RKO (cell line): ENCODE measurements at regions not wholly inside any gene's neighbourhood (a gene's known extent, or its start where the extent isn't known, plus 50 kb on each side); places are given as distances from the start of the nearest gene placed in this dataset.

ENCODE experiments used
- DNase-seq: peaks from one replicate; pipeline ENCODE4 v3.0.0-alpha.2; 2016; ENCODE audit warnings: low spot score

DNA sequence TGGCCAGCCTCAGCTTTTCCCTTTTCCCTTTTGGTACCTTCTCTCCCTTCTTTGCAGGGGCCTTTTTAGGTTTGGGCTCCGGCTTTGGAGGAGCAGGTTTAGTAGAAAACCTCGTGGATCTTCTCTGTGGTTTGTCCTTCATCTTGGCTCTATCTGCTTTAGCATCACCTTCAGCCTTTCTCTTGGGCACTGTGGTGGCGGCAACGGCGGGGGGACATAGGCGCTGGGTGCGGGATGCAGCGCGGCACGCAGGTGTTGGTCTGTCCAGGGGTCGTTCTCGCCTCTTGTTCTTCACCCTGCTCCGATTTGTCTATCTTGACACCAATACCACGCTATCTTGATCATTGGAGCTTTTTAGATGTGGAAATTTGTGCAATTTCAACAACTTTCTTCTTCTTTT is 64.5 kb upstream of the SMAD3 start:
- DNase-seq: no peak

DNA sequence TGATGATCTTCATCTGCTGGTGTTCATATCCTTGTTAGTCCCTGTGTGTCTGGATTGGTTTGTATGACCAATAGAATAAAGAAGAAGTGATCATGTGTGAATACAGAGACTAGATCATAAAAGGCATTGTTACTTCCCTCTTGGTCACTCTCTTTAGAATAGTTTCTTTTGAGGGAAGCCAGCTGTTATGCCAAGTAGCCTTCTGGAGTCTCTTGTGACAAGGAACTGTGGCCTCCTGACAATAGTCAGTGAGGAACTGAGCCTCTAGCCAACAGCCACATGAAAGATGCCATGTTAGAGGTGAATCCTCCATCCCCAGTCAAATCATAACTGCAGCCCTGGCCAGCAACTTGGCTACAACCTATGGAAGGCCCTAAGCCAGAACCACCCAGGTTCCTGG is 63.0 kb upstream of the SMAD3 start:
- DNase-seq: no peak

DNA sequence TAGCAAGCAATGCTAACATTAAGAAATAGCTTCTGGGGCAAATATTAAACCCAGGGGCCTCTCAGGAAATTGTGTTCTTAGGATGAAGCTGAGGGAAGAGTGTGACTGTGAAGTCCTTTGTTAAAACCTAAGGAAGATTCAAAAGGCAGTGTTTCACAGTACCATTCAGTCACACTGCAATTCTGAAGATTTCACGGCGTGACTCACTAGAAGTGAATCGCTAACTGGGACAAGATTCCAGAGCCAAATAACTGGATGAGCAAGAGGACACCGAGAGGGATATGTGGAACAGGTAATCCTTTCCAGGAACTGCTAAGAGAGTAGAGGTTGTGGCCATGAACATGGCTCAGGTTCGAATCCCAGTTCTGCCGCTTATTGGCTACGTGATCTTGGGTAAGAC is 61.8 kb upstream of the SMAD3 start:
- no peak for DNase-seq

DNA sequence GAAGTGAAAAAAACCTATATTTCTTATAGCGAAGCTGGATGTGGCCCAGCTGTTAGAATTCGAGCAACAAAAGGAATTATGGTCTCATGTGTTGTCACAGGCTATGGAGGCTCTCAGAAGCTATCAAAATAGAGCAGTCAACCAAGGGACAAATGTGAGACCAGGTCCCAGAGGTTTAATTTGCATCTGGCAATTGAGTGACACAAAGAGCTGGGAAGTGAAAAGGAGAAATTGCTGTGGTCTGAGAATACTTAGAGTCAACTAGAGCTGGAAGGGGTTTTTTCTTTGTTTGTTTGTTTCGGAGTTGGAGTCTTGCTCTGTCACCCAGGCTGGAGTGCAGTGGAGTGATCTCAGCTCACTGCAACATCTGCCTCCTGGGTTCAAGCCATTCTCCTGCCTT is 61.3 kb upstream of the SMAD3 start:
- DNase-seq: no peak

DNA sequence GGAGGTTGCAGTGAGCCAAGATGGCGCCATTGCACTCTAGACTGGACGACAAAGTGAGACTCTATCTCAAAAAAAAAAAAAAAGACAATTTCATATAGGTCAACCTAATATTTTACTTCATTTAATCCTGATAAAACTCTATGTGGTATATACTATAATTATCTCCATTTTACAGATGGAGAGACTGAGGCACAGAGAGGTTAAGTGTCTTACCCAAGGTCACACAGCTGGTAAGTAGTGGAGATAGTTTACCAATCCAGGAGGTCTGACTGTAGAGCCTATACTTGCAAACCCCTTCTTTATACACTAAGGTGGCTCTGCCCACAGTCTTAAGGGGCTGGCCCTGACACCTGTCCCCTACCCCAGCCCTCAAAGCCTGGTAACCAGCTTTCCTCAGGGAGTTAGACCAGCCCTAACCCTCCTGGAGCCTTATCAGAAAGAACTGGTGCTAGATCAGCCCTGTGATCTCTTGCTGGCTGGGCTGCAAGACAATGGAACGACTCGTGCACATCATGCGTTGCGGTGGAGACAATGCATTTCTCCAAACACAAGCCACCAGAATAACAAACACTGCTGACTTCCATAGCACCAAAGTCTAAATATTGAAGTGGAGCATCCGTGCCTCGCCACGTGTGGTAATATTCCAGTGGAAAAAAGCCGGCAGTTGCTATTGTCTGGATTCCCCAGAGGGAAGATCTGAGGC is 60.0 kb upstream of the SMAD3 start:
- DNase-seq: no peak

DNA sequence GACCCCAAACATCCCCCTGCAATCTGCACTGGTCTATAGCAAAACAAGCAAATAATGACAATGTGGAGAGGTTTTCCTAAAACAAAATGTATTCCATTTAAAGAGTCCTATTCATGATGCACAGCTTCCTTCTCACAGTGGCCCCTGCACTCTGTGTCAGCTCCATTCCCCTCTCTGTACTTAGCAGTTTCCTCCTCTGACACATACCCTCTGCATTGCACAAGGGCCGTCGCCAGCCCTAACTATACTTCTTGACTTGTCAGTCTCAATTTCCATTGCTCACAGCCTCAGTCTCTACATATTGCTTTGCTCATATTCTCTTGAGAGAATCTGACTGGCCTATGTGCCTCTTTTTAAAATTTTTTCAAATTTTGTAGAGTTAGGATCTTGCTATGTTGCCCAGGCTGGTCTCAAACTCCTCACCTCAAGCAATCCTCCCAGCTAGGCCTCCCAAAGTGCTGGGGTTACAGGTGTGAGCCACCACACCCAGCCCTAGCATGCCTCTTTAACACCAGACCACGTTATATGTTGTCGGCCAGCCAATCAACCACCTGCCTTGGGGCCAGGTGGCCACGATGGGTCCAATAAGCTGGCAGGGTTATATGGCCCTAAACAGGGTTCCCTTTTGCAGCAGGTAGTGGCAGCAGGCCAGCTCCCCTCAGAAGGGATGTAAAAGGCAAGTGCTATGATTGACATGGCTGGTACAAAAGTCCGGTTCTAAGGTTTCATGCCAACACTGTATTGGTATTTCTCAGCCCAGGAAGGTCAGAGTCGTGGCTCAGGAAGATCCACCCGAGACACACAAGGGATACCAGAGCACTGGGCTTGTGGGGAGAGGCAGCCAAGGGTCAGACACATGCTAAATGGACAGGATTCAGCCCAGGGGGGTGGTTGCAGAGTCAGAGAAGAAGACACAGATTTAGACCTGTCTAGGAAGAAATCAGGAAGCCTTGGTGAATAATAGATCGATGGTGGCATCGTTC is 59.0 kb upstream of the SMAD3 start:
- DNase-seq: no peak

DNA sequence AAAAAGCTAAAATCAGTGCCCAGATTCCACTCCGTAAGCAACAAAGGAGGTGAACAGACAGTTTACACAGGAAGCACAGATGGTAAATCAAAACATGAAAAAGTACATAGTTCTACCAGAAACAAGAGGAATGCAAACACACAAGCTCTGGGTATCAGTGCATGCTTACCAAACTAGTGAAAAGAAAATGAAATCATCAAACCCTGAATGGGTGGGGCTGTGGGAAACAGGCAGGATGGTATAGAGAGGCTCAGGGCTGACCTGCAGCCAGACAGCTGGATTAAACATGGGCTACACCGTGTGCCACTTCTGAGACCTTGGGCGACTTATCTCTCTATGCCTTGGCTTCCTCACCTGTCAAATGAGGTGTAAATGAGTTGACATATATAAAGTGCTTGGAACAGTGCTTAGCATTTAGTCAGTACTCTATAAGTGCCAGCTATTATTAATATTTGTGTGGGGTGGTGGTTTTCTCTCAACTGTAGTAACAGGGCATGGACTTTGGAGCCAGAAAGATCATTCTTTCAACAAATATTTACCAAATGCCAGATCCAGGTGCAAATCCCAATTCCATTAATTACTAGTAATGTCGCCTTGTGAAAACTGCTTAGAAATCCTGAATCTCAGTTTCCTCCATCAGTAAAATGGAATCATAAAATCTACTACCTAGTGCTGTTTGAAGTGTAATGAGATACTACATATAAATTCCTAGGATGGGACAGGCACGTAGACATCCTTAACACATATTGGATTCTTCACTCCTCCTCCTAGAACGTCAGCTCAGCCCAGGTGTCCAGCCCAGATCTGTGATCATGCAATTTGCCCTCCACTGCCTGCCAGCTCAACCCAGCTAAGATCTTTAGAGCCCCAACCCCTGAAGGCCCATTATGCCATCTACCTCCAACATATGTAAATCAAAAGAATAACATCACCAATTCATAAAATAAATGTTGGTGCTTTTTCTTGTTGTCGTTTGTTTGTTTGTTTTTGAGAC is 55.5 kb upstream of the SMAD3 start:
- no peak for DNase-seq

DNA sequence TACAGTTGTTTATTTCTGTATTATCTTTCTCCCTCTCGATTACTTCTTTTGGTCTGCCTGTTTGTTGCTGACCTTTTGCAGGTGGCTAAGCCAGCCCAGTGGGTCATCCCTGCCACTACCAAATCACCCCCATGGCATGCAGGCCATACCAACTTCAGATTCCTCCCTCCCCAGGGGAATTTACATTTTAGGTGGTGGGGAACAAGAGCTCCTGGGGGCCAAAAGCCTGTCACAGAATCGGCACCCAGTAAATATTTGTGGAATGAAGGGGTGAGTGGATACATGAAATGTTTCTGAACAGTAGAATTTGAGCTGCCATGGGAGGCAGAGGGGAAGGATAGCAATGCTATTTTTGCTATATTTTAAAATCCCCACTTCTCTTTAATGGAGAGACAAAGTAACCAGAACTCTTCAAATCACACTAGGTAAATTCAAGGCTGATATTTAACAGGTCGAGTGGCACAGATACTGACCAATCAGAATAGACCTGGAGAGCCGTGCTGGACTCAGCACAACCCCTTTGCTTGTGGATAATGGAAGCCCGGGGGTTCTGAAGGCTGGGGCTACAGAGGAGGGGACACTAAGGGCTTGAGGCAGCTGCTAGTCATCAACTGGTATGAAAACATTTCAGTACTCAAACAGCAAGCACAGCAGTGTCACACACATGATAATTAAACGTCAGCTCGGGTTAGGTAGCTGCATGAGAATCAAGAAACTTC is 54.3 kb upstream of the SMAD3 start:
- no peak for DNase-seq

DNA sequence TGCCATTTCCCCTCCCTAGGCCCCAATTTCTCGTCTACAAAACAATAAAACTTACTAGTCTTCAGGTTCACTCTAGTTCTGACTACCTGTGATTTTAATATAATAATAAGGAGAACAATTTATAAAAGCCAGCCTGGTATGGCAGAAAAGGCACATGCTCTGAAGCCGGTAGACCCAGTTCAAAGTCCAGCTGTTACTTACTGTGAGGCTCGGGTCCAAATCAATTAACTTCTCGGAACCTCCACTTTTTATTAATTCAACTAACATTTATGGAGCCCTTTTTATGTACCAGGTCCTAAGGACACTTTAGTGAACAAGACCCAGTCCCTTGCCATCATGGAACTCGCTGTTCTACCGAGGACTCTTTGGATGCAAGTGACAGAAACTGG is 53.8 kb upstream of the SMAD3 start:
- no peak for DNase-seq

DNA sequence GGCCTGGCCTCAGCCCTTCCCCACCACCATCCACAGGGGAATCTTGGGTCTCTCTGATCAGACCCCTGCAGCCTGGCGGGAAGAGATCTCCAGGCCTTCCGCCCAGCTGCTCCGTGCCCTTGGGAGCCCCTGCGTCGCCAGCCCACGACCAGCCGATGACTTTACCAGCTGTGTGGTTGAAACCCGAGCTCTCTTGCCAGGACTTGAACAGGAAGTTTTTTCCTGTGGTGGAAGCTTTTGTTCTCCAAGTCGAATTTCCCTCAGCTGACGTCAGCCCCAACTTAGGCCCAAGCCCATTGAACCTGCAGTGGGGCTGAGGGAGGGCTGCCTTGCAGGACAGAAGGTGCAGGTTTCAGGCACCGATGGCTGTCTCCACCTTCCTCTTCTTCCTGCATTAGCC is 51.7 kb upstream of the SMAD3 start:
- DNase-seq: no peak
